ENCODE measurements at regions not wholly inside any gene's neighbourhood (a gene's known extent, or its start where the extent isn't known, plus 50 kb on each side); places are given as distances from the start of the nearest gene placed in this dataset.

DNA sequence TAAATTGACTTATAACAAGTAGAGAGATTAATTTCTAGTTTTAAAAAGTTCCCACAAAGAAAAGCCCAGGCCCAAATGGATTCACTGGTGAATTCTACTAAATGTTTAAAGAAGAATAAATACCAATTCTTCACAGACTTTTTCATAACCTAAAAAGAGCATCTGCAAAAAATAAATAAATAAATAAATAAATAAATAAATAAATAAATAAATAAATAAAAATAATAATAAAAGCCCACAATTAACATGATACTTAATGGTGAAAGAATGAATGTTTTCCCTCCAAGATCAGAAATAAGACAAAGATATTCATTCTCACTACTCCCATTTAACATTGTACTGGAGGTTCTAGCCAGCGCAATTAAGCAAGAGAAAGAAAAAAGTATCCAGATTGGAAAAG lies 97.6 kb upstream of the KAZN start:
- intact Hi-C loops (cut with micrococcal nuclease; ENCODE audit: unreplicated experiment), result no loop called here
- BruUV-seq (replicated peaks), result no TSS peak
- ChIA-PET CTCF (no interaction called here), POLR2A (ENCODE audit: unreplicated experiment) (no interaction called here)
- Histone ChIP-seq H3K27me3 (ENCODE audit: insufficient read depth, low read depth) (peaks cover 7% of the 10 kb centered on the region; the same call in 1 of the 2 replicates), H2AFZ (no peak overlapping the region), H3K36me3 (ENCODE audit: low read depth) (no peaks in the 10 kb centered on the region), H3K9me2 (ENCODE audit: insufficient read depth) (no peaks in the 10 kb centered on the region), H3K27ac (no peak overlapping the region), H3K4me2 (no peak overlapping the region), H3K9me3 (ENCODE audit: insufficient read depth, low read depth) (no peaks in the 10 kb centered on the region), H4K20me1 (ENCODE audit: insufficient read depth) (no peaks in the 10 kb centered on the region), H3K4me3 (no peak overlapping the region), H3K79me2 (ENCODE audit: low read depth) (no peaks in the 10 kb centered on the region), H3K4me1 (replicated peaks; ENCODE audit: insufficient read depth) (no peaks in the 10 kb centered on the region), H3F3A (ENCODE audit: insufficient read depth, low read depth) (no peaks in the 10 kb centered on the region)
- no peak for TF ChIP-seq EZH2 (IDR thresholded peaks at IDR 0.05; ENCODE audit: low read depth)
- TF ChIP-seq, protein P1, sequence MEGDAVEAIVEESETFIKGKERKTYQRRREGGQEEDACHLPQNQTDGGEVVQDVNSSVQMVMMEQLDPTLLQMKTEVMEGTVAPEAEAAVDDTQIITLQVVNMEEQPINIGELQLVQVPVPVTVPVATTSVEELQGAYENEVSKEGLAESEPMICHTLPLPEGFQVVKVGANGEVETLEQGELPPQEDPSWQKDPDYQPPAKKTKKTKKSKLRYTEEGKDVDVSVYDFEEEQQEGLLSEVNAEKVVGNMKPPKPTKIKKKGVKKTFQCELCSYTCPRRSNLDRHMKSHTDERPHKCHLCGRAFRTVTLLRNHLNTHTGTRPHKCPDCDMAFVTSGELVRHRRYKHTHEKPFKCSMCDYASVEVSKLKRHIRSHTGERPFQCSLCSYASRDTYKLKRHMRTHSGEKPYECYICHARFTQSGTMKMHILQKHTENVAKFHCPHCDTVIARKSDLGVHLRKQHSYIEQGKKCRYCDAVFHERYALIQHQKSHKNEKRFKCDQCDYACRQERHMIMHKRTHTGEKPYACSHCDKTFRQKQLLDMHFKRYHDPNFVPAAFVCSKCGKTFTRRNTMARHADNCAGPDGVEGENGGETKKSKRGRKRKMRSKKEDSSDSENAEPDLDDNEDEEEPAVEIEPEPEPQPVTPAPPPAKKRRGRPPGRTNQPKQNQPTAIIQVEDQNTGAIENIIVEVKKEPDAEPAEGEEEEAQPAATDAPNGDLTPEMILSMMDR (conservative IDR thresholded peaks at IDR 0.05), result no peak
- DNase-seq, result no peak

DNA sequence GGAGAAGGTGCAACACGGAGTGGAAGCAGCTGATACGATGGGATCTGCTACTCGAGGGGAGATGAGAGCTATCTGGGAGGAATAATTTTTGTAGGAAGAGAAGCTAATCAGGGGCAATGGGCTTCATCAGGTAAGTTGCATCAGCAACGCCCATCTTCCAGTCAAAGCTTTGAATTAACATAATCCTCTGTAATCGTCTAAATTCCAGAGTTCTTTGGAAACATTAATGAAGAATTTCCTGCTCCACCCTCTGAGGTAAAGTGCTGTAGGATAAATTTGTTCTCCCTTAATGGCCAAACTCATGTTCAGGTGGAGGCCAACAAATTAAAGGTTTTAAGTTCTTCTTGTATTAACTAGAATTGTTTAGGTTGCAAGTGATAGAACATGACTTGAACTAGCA lies 94.0 kb upstream of the KAZN start:
- no TSS peak for BruUV-seq (replicated peaks)
- no peak for DNase-seq
- Histone ChIP-seq H4K20me1 (ENCODE audit: insufficient read depth) (no peaks in the 10 kb centered on the region), H3K36me3 (ENCODE audit: low read depth) (no peaks in the 10 kb centered on the region), H3K4me3 (no peak overlapping the region), H3K9me3 (ENCODE audit: insufficient read depth, low read depth) (no peaks in the 10 kb centered on the region), H2AFZ (no peak overlapping the region), H3K27ac (no peak overlapping the region), H3K4me1 (replicated peaks; ENCODE audit: insufficient read depth) (no peaks in the 10 kb centered on the region), H3K9me2 (ENCODE audit: insufficient read depth) (no peaks in the 10 kb centered on the region), H3K79me2 (ENCODE audit: low read depth) (no peaks in the 10 kb centered on the region), H3F3A (ENCODE audit: insufficient read depth, low read depth) (no peaks in the 10 kb centered on the region), H3K27me3 (ENCODE audit: insufficient read depth, low read depth) (peaks cover 7% of the 10 kb centered on the region), H3K4me2 (no peak overlapping the region)
- CTCF ChIA-PET, result no interaction called here
- TF ChIP-seq, protein P1 (conservative IDR thresholded peaks at IDR 0.05), result no peak
- no peak for TF ChIP-seq EZH2 (IDR thresholded peaks at IDR 0.05; ENCODE audit: low read depth)
- POLR2A ChIA-PET (ENCODE audit: unreplicated experiment), result no interaction called here
- intact Hi-C loops (cut with micrococcal nuclease; ENCODE audit: unreplicated experiment), result no loop called here

DNA sequence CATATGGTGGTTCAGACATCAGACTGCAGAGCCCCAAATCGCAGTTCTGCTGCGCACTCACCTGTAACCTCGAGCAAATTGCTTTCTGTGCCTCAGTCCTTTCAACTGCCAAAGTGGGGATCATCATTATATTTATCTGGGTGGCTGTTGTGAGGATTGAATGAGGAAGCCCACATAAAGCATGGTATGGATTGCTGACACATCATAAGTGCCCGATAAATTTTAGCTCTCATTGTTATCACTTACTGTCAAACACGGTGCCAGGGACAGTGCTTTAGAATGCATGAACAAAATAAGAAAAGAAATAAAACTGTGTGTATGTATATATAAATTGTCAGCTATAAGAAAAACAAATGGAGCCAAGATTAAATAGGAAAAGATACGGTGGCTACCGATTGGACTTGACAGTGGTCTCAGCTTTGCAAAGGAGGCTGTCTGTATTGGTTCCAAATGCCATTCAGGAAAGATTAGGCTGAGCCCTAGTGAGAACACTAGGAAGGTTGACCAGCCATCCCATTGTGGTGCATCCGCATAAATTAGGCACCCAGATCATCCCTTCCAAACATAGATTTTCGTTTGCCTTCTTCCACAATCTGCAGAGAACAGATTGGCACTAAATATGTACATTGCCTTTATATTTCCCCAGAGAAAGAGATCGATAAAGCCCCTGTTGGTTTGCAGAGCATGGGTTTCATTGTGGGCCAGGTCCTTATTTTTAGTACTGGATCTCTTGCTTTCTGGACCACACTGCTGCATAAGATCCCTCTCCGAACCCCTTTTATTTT lies 91.8 kb upstream of the KAZN start:
- H3K27me3 ChIP-seq (ENCODE audit: insufficient read depth, low read depth), result peaks cover 7% of the 10 kb centered on the region
- H4K20me1 ChIP-seq (ENCODE audit: insufficient read depth), result no peaks in the 10 kb centered on the region
- POLR2A ChIA-PET (ENCODE audit: unreplicated experiment), result no interaction called here
- CTCF ChIA-PET, result no interaction called here
- no peaks in the 10 kb centered on the region for H3F3A ChIP-seq (ENCODE audit: insufficient read depth, low read depth)
- no peak overlapping the region for H3K4me2 ChIP-seq
- H3K27ac ChIP-seq, result no peak overlapping the region
- no peak overlapping the region for H2AFZ ChIP-seq
- H3K9me3 ChIP-seq (ENCODE audit: insufficient read depth, low read depth), result no peaks in the 10 kb centered on the region
- BruUV-seq (replicated peaks), result no TSS peak
- H3K36me3 ChIP-seq (ENCODE audit: low read depth), result no peaks in the 10 kb centered on the region
- H3K79me2 ChIP-seq (ENCODE audit: low read depth), result no peaks in the 10 kb centered on the region
- intact Hi-C loops (cut with micrococcal nuclease; ENCODE audit: unreplicated experiment), result no loop called here
- no peaks in the 10 kb centered on the region for H3K9me2 ChIP-seq (ENCODE audit: insufficient read depth)
- DNase-seq, result no peak
- no peaks in the 10 kb centered on the region for H3K4me1 ChIP-seq (replicated peaks; ENCODE audit: insufficient read depth)
- no peak for TF ChIP-seq EZH2 (IDR thresholded peaks at IDR 0.05; ENCODE audit: low read depth)
- TF ChIP-seq, protein P1 (conservative IDR thresholded peaks at IDR 0.05), result no peak
- H3K4me3 ChIP-seq, result no peak overlapping the region

Data from PC-9 (cell line).